ENCODE measurements at regions not wholly inside any gene's neighbourhood (a gene's known extent, or its start where the extent isn't known, plus 50 kb on each side); places are given as distances from the start of the nearest gene placed in this dataset.

DNA sequence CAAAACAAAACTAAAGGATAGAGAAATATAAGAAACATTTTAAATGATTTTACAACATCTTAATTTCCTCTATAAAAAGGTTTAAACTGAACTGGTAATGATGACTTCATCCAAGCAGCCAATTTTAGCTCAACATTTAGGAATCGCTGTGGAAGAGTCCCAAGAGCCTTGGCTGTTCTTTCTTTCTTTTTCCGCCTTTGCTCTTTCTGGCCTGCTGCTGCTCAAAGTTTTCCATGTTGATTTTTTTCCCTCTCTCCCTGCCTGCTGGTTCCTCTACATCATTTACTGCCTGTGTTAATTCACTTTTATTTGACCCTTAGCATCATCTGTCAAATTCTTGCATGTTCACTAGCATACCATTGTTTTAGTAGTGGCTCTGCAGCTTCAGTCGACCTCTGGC, 146.9 kb downstream of the EVX1 start:
- no peak for TF ChIP-seq CTCF (IDR thresholded peaks at IDR 0.05; ENCODE audit: low read length)
- TF ChIP-seq EZH2phosphoT487 (IDR thresholded peaks at IDR 0.05; ENCODE audit: low read length): no peak

Data from MM.1S (cell line).